ENCODE measurements at regions not wholly inside any gene's neighbourhood (a gene's known extent, or its start where the extent isn't known, plus 50 kb on each side); places are given as distances from the start of the nearest gene placed in this dataset.

GRCh38 chr18:61729322-61729721 is 163.5 kb downstream of the RNF152 start:
- no peak for DNase-seq (ENCODE audit: low read depth in 2 of 3, low spot score in 1 of 3)

- DNase-seq (ENCODE audit: low read depth in 2 of 3, low spot score in 1 of 3), result no peak
Observed at GRCh38 chr18:61727241-61728193, 165.3 kb downstream of the RNF152 start.

GRCh38 chr18:61724532-61724931 is 168.3 kb downstream of the RNF152 start:
- no peak for DNase-seq (ENCODE audit: low read depth in 2 of 3, low spot score in 1 of 3)

GRCh38 chr18:61722247-61722646 is 170.6 kb downstream of the RNF152 start:
- no peak for DNase-seq (ENCODE audit: low read depth in 2 of 3, low spot score in 1 of 3)

GRCh38 chr18:61720496-61720895 is 172.3 kb downstream of the RNF152 start:
- DNase-seq (ENCODE audit: low read depth in 2 of 3, low spot score in 1 of 3), result no peak

GRCh38 chr18:61719671-61720070 is 173.1 kb downstream of the RNF152 start:
- DNase-seq (ENCODE audit: low read depth in 2 of 3, low spot score in 1 of 3), result no peak

- DNase-seq (ENCODE audit: low read depth in 2 of 3, low spot score in 1 of 3), result no peak
Observed at GRCh38 chr18:61718944-61719343, 173.9 kb downstream of the RNF152 start.

- DNase-seq (ENCODE audit: low read depth in 2 of 3, low spot score in 1 of 3), result no peak
Observed at GRCh38 chr18:61714421-61714820, 178.4 kb downstream of the RNF152 start.

- no peak for DNase-seq (ENCODE audit: low read depth in 2 of 3, low spot score in 1 of 3)
Observed at GRCh38 chr18:61713502-61713901, 179.3 kb downstream of the RNF152 start.

- DNase-seq (ENCODE audit: low read depth in 2 of 3, low spot score in 1 of 3), result no peak
Observed at GRCh38 chr18:61710082-61710620, 182.7 kb downstream of the RNF152 start.

- DNase-seq (ENCODE audit: low read depth in 2 of 3, low spot score in 1 of 3), result no peak
Observed at GRCh38 chr18:61706276-61706915, 186.4 kb downstream of the RNF152 start.

- DNase-seq (ENCODE audit: low read depth in 2 of 3, low spot score in 1 of 3), result no peak
Observed at GRCh38 chr18:61703508-61703907, 189.3 kb downstream of the RNF152 start.

- no peak for DNase-seq (ENCODE audit: low read depth in 2 of 3, low spot score in 1 of 3)
Observed at GRCh38 chr18:61702007-61702406, 190.8 kb downstream of the RNF152 start.

- no peak for DNase-seq (ENCODE audit: low read depth in 2 of 3, low spot score in 1 of 3)
Observed at GRCh38 chr18:61699397-61700110, 193.3 kb downstream of the RNF152 start.

GRCh38 chr18:61697306-61697909 is 195.4 kb downstream of the RNF152 start:
- DNase-seq (ENCODE audit: low read depth in 2 of 3, low spot score in 1 of 3), result no peak

GRCh38 chr18:61694236-61694635 is 198.6 kb downstream of the RNF152 start:
- DNase-seq (ENCODE audit: low read depth in 2 of 3, low spot score in 1 of 3), result no peak

- DNase-seq (ENCODE audit: low read depth in 2 of 3, low spot score in 1 of 3), result no peak
Observed at GRCh38 chr18:61690418-61691138, 202.2 kb downstream of the RNF152 start.

GRCh38 chr18:61687317-61687716 is 205.5 kb downstream of the RNF152 start:
- DNase-seq (ENCODE audit: low read depth in 2 of 3, low spot score in 1 of 3), result no peak

- no peak for DNase-seq (ENCODE audit: low read depth in 2 of 3, low spot score in 1 of 3)
Observed at GRCh38 chr18:61683856-61684255, 209.0 kb downstream of the RNF152 start.

- DNase-seq (ENCODE audit: low read depth in 2 of 3, low spot score in 1 of 3), result no peak
Observed at GRCh38 chr18:61681065-61681464, 211.7 kb downstream of the RNF152 start.

Data from stimulated activated CD4-positive, alpha-beta T cell treated with anti-CD3 and anti-CD28 coated beads, Interleukin-12 subunit alpha, Interleukin-12 subunit beta, amount 100 ng/mL, for 48 hours (primary cell).